NCI-H82 (cell line): ENCODE measurements at regions not wholly inside any gene's neighbourhood (a gene's known extent, or its start where the extent isn't known, plus 50 kb on each side); places are given as distances from the start of the nearest gene placed in this dataset.
"Not testable (repeated sequence)": the region's sequence is repeated elsewhere in the genome, so short reads cannot be mapped to it uniquely, and the experiment has no call there.

Source experiments
- DNase-seq: peaks from one replicate; lab custom pipeline; 2025; lab: John Stamatoyannopoulos, UW

DNA sequence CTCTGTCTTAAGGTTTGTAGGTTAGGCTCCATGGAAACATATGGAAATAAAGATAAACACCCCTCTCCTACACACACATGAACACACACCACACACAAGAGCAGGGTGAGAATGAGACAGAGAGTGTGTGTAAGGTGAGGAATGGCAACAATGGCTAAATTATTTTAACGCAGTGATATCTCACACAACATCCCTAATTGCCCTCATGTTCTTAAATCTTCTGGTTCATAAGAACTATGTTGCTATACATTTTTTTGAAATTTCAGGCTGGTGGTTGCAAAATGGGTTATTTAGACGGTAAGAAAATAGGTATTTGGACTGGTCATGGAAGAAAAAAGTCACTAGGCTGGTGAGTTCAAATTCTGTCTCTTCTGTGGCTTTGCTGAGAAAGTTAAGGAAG lies 316.7 kb upstream of the ESRRG start:
- DNase-seq = no peak

DNA sequence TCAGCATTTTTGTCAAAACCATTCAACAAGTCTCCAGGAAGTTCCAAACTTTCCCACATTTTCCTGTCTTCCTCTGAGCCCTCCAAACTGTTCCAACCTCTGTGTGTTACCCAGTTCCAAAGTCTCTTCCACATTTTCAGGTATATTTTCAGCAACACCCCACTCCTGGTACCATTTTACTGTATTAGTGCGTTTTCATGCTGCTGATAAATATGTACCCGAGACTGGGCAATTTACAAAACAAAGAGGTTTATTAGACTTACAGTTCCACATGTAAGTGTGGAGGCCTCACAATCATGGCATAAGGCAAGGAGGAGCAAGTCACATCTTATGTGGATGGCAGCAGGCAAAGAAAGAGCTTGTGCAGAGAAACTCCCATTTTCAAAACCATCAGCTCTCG lies 315.9 kb upstream of the ESRRG start:
- not testable (repeated sequence) for DNase-seq

DNA sequence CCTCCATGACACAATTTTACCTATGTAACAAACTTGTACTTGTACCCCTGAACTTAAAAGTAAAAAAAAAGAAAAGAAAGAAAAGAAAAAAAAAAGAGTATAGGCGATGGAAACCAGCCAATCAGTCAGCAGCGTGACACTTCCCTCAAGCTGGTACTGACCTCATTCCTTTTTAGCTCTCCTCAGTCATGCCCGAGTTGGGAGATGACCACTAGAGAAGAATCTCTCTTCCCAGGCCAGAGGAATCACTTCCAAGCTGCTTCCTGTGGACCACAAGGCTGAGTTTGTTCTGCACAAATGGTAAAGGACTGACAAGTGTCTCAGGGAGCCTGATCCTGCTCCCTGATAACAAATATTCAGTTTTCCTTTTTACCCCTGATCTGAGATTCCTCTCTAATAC lies 313.5 kb upstream of the ESRRG start:
- no peak for DNase-seq

DNA sequence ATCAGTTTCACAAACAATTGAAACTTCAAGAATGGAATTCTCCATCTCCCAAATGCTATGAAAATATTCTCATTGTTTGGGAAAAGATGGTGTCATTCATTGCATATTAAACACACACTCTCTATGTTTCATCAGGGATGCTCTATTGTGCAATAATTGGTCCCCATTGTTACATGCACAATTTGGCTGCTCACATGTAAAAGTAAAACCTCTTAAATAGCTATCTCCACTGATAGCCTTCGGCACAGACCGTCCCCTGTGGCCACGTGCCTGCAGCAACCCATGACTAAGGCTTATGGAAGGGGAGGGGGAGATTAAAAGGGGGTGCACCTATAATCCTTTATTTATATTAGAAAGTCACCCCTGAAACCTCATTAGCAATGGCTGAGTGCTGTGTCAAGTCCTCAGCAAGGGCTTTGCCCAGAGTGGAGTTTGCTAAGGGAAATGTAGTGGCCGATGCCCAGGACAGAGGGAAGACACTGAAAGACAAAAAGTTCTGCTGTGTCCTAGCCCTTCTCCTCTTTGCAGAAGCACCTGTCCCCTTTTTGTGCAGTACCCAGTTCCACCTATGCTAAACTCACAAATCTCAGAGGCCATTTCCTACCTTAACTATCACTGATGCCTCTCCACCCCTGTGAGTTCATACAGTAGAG lies 309.6 kb upstream of the ESRRG start:
- DNase-seq = no peak

DNA sequence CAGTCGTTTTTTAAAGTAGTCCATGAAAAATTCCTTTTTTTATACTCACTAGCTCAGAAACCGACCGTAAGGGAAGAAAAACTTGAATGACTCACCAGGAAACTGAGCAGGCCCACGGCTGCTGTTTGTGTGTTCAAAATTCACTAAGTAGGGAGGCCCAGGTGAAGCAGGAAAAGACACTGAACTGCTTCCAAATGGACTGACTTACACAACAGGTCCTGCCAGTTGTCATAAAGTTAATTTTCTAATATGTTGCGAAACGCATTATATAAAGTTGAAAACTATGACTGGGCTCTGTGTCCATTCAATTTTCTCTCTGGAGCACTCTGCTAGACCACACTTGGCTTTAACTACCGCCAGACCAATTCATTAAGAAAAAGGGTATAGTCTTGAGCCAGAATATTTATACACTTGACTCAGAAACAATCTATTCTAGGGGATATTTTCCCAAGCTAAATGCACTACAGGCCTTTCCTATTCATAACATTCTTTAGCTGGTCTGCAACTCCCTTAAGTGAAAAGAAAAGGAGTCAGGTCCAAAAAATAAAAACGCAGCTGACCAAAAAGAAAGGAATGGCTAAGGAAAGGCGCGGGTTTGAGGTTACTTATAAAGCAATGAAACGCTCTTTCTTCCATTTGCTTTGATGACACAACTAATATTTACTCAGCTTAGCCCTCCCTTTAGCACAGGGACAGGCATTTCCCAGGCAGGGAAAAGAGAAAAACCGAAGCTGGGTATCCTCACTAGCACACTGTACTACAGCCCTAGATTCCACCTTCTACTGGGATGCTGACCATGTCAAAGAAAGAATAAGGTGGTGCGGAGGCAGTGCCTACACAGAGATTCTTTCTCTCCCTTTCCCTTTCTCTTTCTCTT lies 306.3 kb upstream of the ESRRG start:
- no peak for DNase-seq

DNA sequence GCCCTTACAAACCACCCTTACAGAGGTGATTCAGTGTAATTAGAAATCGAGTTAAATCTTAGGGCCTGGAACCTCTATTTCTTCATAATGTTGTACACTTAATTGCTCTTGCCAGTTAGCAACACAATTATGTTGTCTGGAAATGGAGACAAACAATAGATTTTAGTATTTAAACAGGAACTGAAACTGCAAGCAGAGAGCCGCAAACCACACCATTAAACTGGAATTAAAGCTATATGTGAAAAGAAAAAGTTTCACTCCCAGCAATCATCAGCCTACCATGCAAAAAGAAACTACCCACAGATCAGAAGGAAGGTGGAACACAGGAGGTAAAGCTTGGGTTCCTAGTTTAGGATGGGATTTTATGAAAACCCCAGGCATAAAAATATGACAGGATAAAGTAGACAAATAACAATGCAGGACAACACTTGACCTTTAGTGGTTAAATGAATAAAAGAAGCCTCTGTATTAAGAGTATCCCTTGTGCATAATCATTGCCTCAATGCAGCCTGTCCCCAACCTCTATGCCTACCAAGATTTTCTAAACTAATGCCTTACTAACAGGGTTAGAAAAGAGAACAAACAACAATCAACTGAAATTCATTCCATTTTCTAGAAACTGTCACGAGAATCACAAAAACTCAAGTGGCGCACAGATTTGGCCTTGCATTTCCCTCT lies 304.3 kb upstream of the ESRRG start:
- DNase-seq = no peak

DNA sequence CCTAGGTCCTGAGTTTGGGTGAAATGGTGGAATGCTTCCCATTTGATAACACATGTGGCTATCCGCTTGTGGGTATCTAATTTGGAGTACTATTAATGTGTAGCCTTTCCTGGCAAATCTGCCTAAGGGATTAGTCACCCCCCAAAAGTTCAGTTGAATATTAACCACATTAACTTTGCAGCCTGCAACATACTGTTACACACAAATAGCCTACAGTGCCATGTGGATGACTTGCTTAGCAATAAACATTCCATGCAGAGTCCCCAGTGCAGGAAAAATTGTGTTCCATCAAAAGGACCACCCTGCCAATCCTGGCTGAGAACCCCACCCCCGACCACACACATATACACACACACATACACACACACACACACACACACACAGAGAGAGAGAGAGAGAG lies 303.3 kb upstream of the ESRRG start:
- no peak for DNase-seq

DNA sequence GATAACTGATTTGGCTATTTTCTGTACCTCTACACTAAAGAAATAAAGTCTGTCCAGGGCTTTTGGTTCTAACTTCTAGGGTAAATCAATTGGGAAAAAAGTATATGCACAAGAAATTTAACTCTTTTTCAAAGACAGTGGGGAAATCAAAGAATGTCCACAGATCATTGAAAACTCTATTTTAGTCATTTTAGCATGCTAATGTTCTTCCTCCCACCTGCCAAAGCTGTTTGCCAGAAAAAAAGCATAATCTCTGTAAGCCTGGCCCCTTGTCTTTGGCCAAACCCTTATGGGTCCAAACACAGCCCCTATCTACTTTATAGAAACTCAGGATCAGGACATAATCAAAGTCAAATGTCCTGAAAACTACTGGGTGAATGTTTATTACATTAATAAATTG lies 302.2 kb upstream of the ESRRG start:
- DNase-seq = no peak

DNA sequence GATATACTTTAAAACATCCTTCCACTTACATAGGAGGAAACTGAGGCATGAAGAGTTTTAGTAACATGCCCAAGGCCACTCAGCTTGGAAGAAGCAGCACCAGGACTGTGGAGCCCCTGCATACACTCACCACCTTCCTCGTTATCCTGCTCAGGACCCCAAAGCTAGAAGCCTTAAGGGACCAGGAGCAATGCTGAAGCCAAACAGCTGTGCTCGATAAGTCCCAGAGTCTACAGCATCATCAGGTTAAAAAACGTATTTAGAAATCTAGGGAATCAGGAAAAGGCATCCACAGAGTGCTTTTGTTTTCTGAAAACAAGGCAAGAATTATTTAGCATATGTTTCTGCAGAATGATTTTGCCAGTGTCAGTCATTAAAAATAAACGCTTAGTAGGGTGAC lies 301.7 kb upstream of the ESRRG start:
- DNase-seq = no peak

DNA sequence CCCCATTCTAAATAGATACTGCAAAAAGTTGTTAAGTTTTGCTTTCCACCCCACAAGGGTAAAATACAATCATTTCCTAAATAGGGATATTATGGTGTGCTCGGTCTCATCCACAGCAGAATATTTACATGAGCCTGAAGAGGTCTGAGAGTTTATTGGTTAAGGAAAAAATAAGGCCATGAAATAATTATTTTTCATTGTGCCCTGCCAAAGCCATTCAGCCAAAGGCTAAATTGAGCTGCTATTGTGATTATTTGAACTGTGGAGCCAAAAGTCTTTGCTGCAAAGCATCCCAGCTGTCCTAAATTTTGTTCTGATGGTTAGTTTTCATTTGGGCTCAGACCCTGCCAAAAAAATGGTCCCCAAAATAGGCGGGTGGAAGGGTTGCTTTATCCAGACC lies 298.7 kb upstream of the ESRRG start:
- DNase-seq = no peak

DNA sequence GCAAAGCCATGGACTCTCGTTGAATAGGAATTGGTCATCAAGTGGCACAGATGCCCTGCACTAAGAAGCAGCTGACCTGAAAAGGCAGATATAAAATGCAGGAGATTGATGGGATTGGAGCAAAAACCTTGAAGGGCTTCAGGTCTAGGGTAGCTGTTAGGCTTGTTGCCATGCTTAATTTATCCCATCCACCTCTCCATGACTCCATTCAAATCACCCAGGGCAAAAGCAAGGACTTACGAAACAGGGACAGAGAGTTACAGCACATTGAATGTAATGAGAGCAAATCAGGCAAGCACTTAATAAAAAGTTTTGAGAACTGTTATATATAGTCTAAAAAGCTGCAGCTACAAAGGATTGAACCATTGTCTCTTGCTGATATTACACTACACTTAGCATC lies 298.2 kb upstream of the ESRRG start:
- DNase-seq = no peak

DNA sequence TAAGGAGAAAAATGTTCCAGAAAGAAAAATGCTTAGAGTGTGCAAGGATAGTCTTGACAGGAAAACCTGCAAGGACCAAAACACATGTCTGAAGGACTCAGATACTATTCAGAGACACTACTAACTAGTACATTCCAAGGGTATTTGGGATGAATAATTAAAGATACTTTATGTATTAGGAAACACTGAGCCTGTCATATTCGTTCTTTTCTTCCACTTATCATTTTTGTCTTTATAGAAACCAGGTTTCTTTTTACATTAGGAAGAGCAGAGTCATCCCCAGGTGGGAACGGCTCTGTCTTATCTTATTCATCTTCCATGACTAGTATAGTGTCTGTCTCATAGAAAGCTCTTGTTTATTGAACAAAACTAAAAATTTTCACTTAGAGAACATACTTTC lies 296.2 kb upstream of the ESRRG start:
- DNase-seq = no peak

DNA sequence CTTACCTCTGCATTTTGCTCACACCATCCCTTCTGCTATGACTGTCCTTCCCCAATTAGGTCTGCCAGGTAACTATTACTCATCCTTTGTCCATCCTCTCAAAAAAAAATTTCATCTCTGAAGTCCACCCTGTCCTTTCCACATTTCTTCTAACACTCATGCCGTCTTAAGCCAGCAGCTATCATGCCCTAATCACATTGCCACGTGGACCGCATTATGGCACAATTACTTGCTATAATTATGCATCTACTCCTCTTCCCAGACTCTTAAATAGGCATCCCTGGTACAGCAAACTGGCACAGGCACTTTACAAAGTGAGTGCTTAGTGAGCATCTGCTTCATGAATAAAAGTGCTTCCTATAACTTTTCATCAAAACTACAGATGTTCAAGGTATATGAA lies 295.4 kb upstream of the ESRRG start:
- DNase-seq = no peak

DNA sequence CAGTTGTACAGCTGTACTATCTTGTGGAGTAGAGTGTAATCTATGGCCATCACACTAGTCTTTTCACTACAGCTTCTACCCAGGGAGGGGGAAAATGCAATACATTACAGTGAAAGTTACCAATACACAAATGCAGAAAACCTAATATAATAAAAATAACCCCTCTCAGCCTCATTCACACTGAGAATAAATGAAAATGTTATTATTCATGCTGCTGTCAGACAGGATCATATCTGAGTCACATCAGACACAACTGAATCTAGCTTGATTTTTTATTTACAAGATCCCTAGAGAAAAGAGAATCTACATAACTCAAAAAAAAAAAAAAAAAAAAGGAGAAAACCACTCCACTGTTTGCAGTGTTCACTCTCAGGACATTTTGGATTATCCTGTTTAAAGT lies 293.9 kb upstream of the ESRRG start:
- DNase-seq = no peak

DNA sequence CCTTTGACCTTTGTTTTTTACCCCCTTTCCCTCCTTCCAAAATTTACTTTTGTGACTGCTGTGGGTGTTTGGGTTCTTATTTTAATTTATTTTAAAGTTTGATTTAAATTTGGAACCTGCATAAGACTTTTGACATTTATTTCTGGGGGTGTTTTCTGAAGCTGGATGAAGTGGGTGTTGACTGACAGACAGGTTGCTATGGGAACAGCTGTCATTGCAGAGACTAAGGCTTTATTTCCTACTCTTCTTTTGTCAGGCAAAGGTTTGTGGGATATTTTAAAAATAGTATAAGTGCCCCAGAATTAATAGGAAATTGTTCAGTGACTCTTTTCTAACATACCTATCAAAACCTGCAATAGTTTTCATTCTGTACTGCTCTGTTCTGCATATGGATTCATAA lies 290.8 kb upstream of the ESRRG start:
- no peak for DNase-seq

DNA sequence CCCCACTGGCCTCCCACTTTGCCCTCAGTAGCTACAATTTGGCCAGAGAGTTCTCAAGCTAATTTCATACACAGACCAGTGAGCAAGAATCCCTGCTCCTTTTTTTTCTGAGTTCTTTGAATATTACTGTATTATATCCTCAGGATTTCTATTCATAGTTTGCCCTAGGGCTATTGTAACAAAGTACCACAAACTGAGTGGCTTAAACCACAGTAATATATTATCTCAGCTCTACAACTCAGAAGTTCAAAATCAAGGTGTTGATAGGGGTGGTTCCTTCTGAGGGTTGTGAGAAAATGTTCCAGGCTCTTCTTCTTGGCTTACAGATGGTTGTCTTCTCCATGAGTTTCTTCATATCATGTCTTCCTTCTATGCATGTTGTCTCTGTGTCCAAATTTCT lies 289.4 kb upstream of the ESRRG start:
- DNase-seq = no peak

DNA sequence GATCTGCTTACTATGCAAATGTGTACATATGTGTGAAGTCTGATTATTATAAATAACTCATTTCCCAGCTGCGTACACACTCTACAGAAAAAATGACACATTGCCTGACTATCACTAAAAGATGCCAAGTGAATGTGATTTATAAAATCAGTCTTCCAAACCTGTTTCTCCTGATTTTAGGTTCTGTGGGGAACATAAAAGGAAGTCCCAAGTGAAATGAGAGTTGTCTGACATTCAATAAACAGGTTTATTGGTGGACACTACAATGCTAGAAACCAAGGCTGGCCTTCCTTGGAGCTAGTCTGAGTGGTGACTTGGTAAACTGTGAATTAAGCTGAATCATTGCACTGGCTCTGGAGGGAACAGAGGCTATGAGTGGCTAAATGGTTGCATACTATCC lies 287.9 kb upstream of the ESRRG start:
- DNase-seq = no peak

DNA sequence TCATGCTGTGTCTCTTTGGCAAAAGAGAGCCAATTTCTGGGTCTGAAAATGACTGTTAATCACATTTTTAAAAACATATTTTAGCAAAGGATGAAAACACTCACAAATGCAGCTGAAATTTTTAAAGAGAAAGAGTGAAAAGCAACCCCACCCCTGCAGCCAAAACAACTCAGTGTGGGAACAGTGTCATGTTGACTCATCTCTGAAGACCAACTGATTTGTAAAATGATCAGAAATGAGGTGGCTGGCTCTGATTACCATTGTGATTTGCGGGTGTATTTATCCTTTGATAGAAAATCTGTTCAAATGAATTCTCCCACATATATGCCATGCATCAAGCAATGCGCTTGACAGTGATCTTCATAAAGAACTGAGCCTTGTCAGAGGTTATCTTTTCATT lies 287.0 kb upstream of the ESRRG start:
- no peak for DNase-seq

DNA sequence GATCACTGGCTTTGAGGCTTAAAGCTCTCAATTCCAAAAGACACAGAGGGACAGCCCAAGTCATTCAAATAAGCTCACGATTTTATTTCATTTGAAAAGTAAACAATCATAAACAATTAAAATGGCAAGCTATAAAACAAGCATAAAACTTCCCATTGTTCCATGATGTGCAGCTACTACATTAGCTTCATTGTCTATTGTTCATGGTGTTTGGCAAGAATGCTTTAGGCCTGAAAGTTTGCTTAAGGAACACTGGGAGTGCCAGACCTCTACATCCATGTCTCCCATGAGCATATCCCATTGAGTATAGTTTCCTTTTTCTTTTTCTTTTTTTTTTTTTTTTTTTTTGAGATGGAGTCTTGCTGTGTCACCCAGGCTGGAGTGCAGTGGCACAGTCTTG lies 286.1 kb upstream of the ESRRG start:
- DNase-seq = no peak

DNA sequence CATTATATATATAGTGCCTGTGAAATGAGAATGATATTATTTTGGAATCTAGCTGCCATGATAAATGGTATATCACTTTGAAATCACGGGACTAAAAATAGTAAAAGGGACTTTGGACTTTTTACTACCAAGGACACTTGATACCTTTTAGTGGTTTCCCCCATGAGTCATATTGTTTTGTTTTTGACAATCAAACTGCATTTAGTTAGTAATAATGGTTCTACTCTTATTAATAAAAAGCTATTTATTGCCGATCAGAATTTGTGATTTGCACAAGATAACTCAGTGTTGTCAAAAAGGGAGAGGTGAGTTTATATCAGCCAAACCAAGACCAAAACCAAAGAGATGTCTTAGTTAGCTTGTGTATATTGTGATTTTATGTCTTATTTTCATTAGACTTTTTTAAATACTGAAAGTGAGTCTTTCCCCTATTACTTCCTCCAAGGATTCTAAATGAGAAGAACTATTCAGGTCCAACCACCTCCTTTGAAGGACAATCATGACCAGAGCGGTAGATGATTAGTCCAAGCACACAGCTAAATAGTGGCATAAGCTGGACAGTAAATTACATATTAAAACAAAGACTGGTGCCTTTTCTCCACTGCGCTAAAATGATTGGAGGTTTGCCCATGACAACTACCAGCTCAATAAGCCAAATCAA lies 281.7 kb upstream of the ESRRG start:
- no peak for DNase-seq

DNA sequence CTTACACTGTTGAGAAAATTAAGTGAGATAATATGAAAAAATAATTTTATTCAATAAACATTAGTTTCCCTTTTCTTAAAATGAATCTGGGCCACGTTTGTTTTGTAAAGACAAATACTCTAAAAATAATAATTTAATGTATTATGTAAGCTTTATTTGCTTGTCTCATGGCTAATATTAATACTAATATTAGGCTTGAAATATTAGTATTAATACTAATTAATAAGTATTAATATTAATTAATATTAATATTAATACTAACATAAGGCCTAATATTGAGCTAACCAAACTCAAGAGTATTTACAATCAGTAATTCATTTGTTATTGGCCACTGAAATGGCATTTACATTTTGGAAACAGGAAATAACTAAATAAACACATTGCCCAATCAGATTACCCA lies 280.1 kb upstream of the ESRRG start:
- no peak for DNase-seq

DNA sequence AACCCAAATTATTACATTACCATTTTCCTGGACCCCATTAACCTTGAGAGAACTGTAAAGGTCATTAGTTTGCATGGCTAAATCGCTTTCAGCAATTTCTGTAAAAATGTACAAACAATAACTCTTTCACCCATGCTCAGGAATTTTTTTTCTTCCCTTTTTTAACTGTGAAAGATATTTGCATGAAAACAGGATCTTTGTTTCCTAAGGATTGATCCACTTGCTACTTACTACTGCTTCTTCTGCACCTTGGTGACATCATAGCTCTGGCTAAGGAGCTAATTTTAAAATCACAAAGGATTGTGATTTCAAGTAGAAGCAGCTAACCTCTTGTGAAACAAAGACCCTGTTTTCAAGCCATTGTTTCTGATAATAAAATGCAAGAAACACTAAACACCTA lies 274.6 kb upstream of the ESRRG start:
- no peak for DNase-seq

DNA sequence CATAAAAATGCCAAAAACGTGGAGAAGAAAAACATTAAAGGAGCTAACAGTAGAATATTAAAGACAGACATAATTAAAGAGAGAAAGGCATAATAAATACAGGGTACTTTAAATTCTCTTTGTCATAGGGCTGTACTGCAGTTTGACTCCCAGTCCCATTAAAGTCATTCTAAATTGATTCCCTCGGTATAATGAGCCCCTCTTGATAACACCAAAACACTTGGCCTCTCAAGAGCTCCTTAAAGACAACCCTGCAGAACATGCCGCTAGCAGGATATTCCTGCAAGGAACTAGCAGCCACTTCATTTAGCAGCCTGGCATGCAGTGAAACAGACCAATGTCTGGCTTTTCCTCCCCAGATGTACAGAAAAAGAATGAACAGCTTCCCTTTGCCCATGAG lies 273.8 kb upstream of the ESRRG start:
- DNase-seq = no peak
